Vagina (tissue), 2 donors: ENCODE measurements at regions not wholly inside any gene's neighbourhood (a gene's known extent, or its start where the extent isn't known, plus 50 kb on each side); places are given as distances from the start of the nearest gene placed in this dataset.

Experiments used
- POLR2A ChIP-seq, 2 donors: fragments of 450-650 bp; IDR thresholded peaks; one replicate each; pipeline ENCODE4 v1.6.1; 2017; ENCODE audit warnings: antibody characterized with exemption in 2 of 2, mild to moderate bottlenecking in 2 of 2, moderate library complexity in 2 of 2
- TF ChIP-seq, protein P1 (sequence below), 3 experiments: fragments of 450-650 bp in 2 of 3; fragments of 200-600 bp in 1 of 3; sonication (generic) in 1 of 3; IDR thresholded peaks; one replicate each; pipeline ENCODE4 v1.5.1; 2017 to 2019; ENCODE audit warnings: antibody characterized with exemption in 3 of 3, mild to moderate bottlenecking in 2 of 3, moderate library complexity in 2 of 3

DNA sequence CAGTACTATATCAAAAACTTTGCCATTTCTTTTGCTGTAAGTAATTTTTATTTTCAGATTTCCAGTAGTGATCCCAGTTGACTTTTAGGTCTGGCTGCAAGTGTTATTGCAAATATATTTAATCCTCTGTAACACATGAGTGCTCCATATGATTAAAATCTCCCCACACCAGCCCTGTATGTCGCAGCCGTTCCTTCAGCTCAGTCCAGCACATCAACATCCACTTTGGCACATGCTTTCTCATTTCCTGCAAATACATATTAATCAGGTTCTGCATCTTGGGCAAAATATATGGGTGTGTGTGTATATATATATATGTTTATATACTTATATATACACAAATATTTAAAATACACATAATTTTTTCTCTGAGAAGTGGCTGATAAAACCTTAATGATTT lies 919.5 kb downstream of the JRKL start:
- TF ChIP-seq, protein P1, sequence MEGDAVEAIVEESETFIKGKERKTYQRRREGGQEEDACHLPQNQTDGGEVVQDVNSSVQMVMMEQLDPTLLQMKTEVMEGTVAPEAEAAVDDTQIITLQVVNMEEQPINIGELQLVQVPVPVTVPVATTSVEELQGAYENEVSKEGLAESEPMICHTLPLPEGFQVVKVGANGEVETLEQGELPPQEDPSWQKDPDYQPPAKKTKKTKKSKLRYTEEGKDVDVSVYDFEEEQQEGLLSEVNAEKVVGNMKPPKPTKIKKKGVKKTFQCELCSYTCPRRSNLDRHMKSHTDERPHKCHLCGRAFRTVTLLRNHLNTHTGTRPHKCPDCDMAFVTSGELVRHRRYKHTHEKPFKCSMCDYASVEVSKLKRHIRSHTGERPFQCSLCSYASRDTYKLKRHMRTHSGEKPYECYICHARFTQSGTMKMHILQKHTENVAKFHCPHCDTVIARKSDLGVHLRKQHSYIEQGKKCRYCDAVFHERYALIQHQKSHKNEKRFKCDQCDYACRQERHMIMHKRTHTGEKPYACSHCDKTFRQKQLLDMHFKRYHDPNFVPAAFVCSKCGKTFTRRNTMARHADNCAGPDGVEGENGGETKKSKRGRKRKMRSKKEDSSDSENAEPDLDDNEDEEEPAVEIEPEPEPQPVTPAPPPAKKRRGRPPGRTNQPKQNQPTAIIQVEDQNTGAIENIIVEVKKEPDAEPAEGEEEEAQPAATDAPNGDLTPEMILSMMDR (IDR thresholded peaks at IDR 0.05): no peak
- TF ChIP-seq POLR2A (IDR thresholded peaks at IDR 0.05): no peak
